HG03025 (cell line): ENCODE measurements at regions not wholly inside any gene's neighbourhood (a gene's known extent, or its start where the extent isn't known, plus 50 kb on each side); places are given as distances from the start of the nearest gene placed in this dataset.

Experiments used
- ATAC-seq: cut with Tn5 transposase; IDR thresholded peaks from one replicate; pipeline ENCODE4 v1.9.1; 2021; ENCODE audit warnings: mild to moderate bottlenecking, moderate library complexity; ENCODE audit not compliant: unreplicated experiment, low FRiP score

GRCh38 chr4:14267373-14268060 is 640.0 kb upstream of the BOD1L1 start:
- no peak for ATAC-seq

- no peak for ATAC-seq
These were observed 642.3 kb upstream of the BOD1L1 start for GRCh38 chr4:14269824-14270223.

GRCh38 chr4:14272206-14272605 is 644.7 kb upstream of the BOD1L1 start:
- ATAC-seq, result no peak

- no peak for ATAC-seq
These were observed 650.0 kb upstream of the BOD1L1 start for GRCh38 chr4:14277505-14277904.

- ATAC-seq, result no peak
These were observed 653.0 kb upstream of the BOD1L1 start for GRCh38 chr4:14280567-14280966.

GRCh38 chr4:14284578-14284977 is 657.1 kb upstream of the BOD1L1 start:
- no peak for ATAC-seq

GRCh38 chr4:14289708-14290107 is 662.2 kb upstream of the BOD1L1 start:
- no peak for ATAC-seq

- no peak for ATAC-seq
These were observed 666.1 kb upstream of the BOD1L1 start for GRCh38 chr4:14293582-14293981.

- no peak for ATAC-seq
These were observed 667.1 kb upstream of the BOD1L1 start for GRCh38 chr4:14294611-14295010.

GRCh38 chr4:14299166-14299565 is 671.6 kb upstream of the BOD1L1 start:
- no peak for ATAC-seq

- no peak for ATAC-seq
These were observed 674.5 kb upstream of the BOD1L1 start for GRCh38 chr4:14302021-14302420.

- ATAC-seq, result no peak
These were observed 676.3 kb upstream of the BOD1L1 start for GRCh38 chr4:14303856-14304255.

GRCh38 chr4:14308229-14308651 is 680.7 kb upstream of the BOD1L1 start:
- ATAC-seq, result no peak

- ATAC-seq, result no peak
These were observed 681.9 kb upstream of the BOD1L1 start for GRCh38 chr4:14309431-14309830.

GRCh38 chr4:14313757-14314156 is 686.2 kb upstream of the BOD1L1 start:
- ATAC-seq, result no peak

- ATAC-seq, result peak; percentile 67
These were observed 687.2 kb upstream of the CPEB2 start for GRCh38 chr4:14315129-14315528.

- ATAC-seq, result no peak
These were observed 684.9 kb upstream of the CPEB2 start for GRCh38 chr4:14317351-14317750.

GRCh38 chr4:14318671-14319070 is 683.6 kb upstream of the CPEB2 start:
- ATAC-seq, result no peak

GRCh38 chr4:14321723-14322122 is 680.6 kb upstream of the CPEB2 start:
- ATAC-seq, result no peak

GRCh38 chr4:14323191-14323590 is 679.1 kb upstream of the CPEB2 start:
- ATAC-seq, result no peak

- ATAC-seq, result no peak
These were observed 673.1 kb upstream of the CPEB2 start for GRCh38 chr4:14329228-14329627.

GRCh38 chr4:14333616-14334015 is 668.7 kb upstream of the CPEB2 start:
- no peak for ATAC-seq

- ATAC-seq, result no peak
These were observed 668.1 kb upstream of the CPEB2 start for GRCh38 chr4:14334166-14334565.
